ENCODE measurements at regions not wholly inside any gene's neighbourhood (a gene's known extent, or its start where the extent isn't known, plus 50 kb on each side); places are given as distances from the start of the nearest gene placed in this dataset.

GRCh38 chr16:8178271-8178670 lies 412.0 kb downstream of the TMEM114 start:
- no peak for TF ChIP-seq CTCF (IDR thresholded peaks at IDR 0.05; ENCODE audit: borderline replicate concordance)
- Histone ChIP-seq H3K27ac (replicated peaks) (no peak overlapping the region), H3K9me3 (replicated peaks) (no peaks in the 10 kb centered on the region), H3K4me3 (no peak overlapping the region), H3K36me3 (no peaks in the 10 kb centered on the region), H3K4me1 (no peaks in the 10 kb centered on the region), H3K27me3 (ENCODE audit: low read depth) (peaks cover 34% of the 10 kb centered on the region)
- intact Hi-C loops (cut with micrococcal nuclease), result loop anchor here (10.0 kb wide), 1 partner anchor 1153 kb away; no protein-coding TSS in a partner anchor
- no peak for DNase-seq

- H3K9me3 ChIP-seq (replicated peaks), result no peaks in the 10 kb centered on the region
- H3K27ac ChIP-seq (replicated peaks), result no peak overlapping the region
- no peak for TF ChIP-seq CTCF (IDR thresholded peaks at IDR 0.05; ENCODE audit: borderline replicate concordance)
- intact Hi-C loops (cut with micrococcal nuclease), result loop anchor here (10.0 kb wide), 1 partner anchor 1151 kb away; no protein-coding TSS in a partner anchor
- no peaks in the 10 kb centered on the region for H3K36me3 ChIP-seq
- no peaks in the 10 kb centered on the region for H3K4me1 ChIP-seq
- no peak for DNase-seq
- H3K4me3 ChIP-seq, result no peak overlapping the region
- H3K27me3 ChIP-seq (ENCODE audit: low read depth), result peaks cover 26% of the 10 kb centered on the region
Observed at GRCh38 chr16:8175411-8175810, 414.9 kb downstream of the TMEM114 start.

- no peaks in the 10 kb centered on the region for H3K9me3 ChIP-seq (replicated peaks)
- intact Hi-C loops (cut with micrococcal nuclease), result loop anchor here (10.0 kb wide), 1 partner anchor 1148 kb away; no protein-coding TSS in a partner anchor
- H3K27ac ChIP-seq (replicated peaks), result no peak overlapping the region
- peak; percentile 86 for TF ChIP-seq CTCF (IDR thresholded peaks at IDR 0.05; ENCODE audit: borderline replicate concordance)
- H3K27me3 ChIP-seq (ENCODE audit: low read depth), result peaks cover 35% of the 10 kb centered on the region
- peak; percentile 48 for DNase-seq
- H3K36me3 ChIP-seq, result no peaks in the 10 kb centered on the region
- H3K4me1 ChIP-seq, result no peaks in the 10 kb centered on the region
- H3K4me3 ChIP-seq, result no peak overlapping the region
Observed at GRCh38 chr16:8173111-8173644, 417.1 kb downstream of the TMEM114 start.

- H3K4me1 ChIP-seq, result no peaks in the 10 kb centered on the region
- H3K27me3 ChIP-seq (ENCODE audit: low read depth), result peaks cover 37% of the 10 kb centered on the region
- no peak overlapping the region for H3K27ac ChIP-seq (replicated peaks)
- no peaks in the 10 kb centered on the region for H3K36me3 ChIP-seq
- no peaks in the 10 kb centered on the region for H3K9me3 ChIP-seq (replicated peaks)
- intact Hi-C loops (cut with micrococcal nuclease), result loop anchor here (10.0 kb wide), 1 partner anchor 1148 kb away; no protein-coding TSS in a partner anchor
- DNase-seq, result no peak
- no peak for TF ChIP-seq CTCF (IDR thresholded peaks at IDR 0.05; ENCODE audit: borderline replicate concordance)
- no peak overlapping the region for H3K4me3 ChIP-seq
Observed at GRCh38 chr16:8172551-8172950, 417.8 kb downstream of the TMEM114 start.

- peaks cover 42% of the 10 kb centered on the region for H3K27me3 ChIP-seq (ENCODE audit: low read depth)
- no peaks in the 10 kb centered on the region for H3K9me3 ChIP-seq (replicated peaks)
- DNase-seq, result no peak
- no peak for TF ChIP-seq CTCF (IDR thresholded peaks at IDR 0.05; ENCODE audit: borderline replicate concordance)
- H3K27ac ChIP-seq (replicated peaks), result no peak overlapping the region
- intact Hi-C loops (cut with micrococcal nuclease), result no loop called here
- H3K4me1 ChIP-seq, result no peaks in the 10 kb centered on the region
- no peak overlapping the region for H3K4me3 ChIP-seq
- no peaks in the 10 kb centered on the region for H3K36me3 ChIP-seq
Observed at GRCh38 chr16:8168016-8168415, 422.3 kb downstream of the TMEM114 start.
